HG02623 (cell line): ENCODE measurements at regions not wholly inside any gene's neighbourhood (a gene's known extent, or its start where the extent isn't known, plus 50 kb on each side); places are given as distances from the start of the nearest gene placed in this dataset.
A peak's percentile ranks its signal among the peaks of the same experiment; 100 is the strongest.

Source experiments
- ATAC-seq: cut with Tn5 transposase; IDR thresholded peaks from one replicate; pipeline ENCODE4 v1.9.1; 2021; ENCODE audit warnings: moderate library complexity; ENCODE audit not compliant: unreplicated experiment

- ATAC-seq: no peak
Measured at GRCh38 chr2:128797092-128797491, 478.4 kb upstream of the HS6ST1 start.

- ATAC-seq: peak; percentile 29
Measured at GRCh38 chr2:128797533-128797932, 478.9 kb upstream of the HS6ST1 start.

- peak; percentile 72 for ATAC-seq
Measured at GRCh38 chr2:128797937-128798336, 479.3 kb upstream of the HS6ST1 start.

- no peak for ATAC-seq
Measured at GRCh38 chr2:128798502-128799283, 480.0 kb upstream of the HS6ST1 start.

- ATAC-seq: no peak
Measured at GRCh38 chr2:128799284-128799552, 480.6 kb upstream of the HS6ST1 start.

- ATAC-seq: no peak
Measured at GRCh38 chr2:128799730-128800129, 481.1 kb upstream of the HS6ST1 start.

GRCh38 chr2:128801576-128801975 lies 482.9 kb upstream of the HS6ST1 start:
- ATAC-seq: no peak

- no peak for ATAC-seq
Measured at GRCh38 chr2:128803222-128803621, 484.6 kb upstream of the HS6ST1 start.

GRCh38 chr2:128805237-128805636 lies 486.6 kb upstream of the HS6ST1 start:
- ATAC-seq: no peak

- no peak for ATAC-seq
Measured at GRCh38 chr2:128805918-128806317, 487.2 kb upstream of the HS6ST1 start.

- ATAC-seq: no peak
Measured at GRCh38 chr2:128807317-128807716, 488.6 kb upstream of the HS6ST1 start.

- no peak for ATAC-seq
Measured at GRCh38 chr2:128808462-128809258, 490.0 kb upstream of the HS6ST1 start.

- ATAC-seq: no peak
Measured at GRCh38 chr2:128809259-128809636, 490.6 kb upstream of the HS6ST1 start.

- ATAC-seq: no peak
Measured at GRCh38 chr2:128809880-128810279, 491.2 kb upstream of the HS6ST1 start.

- ATAC-seq: no peak
Measured at GRCh38 chr2:128812183-128812940, 493.7 kb upstream of the HS6ST1 start.

- ATAC-seq: no peak
Measured at GRCh38 chr2:128813352-128814034, 494.8 kb upstream of the HS6ST1 start.

GRCh38 chr2:128815248-128815647 lies 496.6 kb upstream of the HS6ST1 start:
- no peak for ATAC-seq

- no peak for ATAC-seq
Measured at GRCh38 chr2:128817171-128817570, 498.5 kb upstream of the HS6ST1 start.

GRCh38 chr2:128817813-128818212 lies 499.1 kb upstream of the HS6ST1 start:
- ATAC-seq: no peak

- no peak for ATAC-seq
Measured at GRCh38 chr2:128818248-128818647, 499.6 kb upstream of the HS6ST1 start.
